Astrocyte (in vitro differentiated cells and primary cell): ENCODE measurements at regions not wholly inside any gene's neighbourhood (a gene's known extent, or its start where the extent isn't known, plus 50 kb on each side); places are given as distances from the start of the nearest gene placed in this dataset.
"Not testable (repeated sequence)": the region's sequence is repeated elsewhere in the genome, so short reads cannot be mapped to it uniquely, and the experiment has no call there.

ENCODE experiments used
- DNase-seq: peaks from one replicate; pipeline ENCODE4 v3.0.0-alpha.2; 2010; ENCODE audit warnings: low read depth
- FAIRE-seq: peaks from 2 replicates; lab custom pipeline; 2011; peaks lifted over from hg19 to GRCh38; lab: Jason Lieb, UNC
- H2AFZ ChIP-seq: 2 replicates; pipeline ENCODE4 v1.6.0; 2012; ENCODE audit warnings: low read depth, low read length, inconsistent platforms
- H3K27ac ChIP-seq: 2 replicates; pipeline ENCODE4 v1.5.1; 2011; ENCODE audit warnings: low read depth, low read length, inconsistent platforms
- H3K27me3 ChIP-seq: 2 replicates; pipeline ENCODE4 v1.6.0; 2011; ENCODE audit warnings: low read length, inconsistent platforms; ENCODE audit not compliant: insufficient read depth
- H3K36me3 ChIP-seq: 2 replicates; pipeline ENCODE4 v1.5.1; 2011; ENCODE audit warnings: low read length, inconsistent platforms; ENCODE audit not compliant: insufficient read depth
- H3K4me1 ChIP-seq: 2 replicates; pipeline ENCODE4 v1.5.1; 2011; ENCODE audit warnings: low read length, inconsistent platforms; ENCODE audit not compliant: insufficient read depth
- H3K4me2 ChIP-seq: 2 replicates; pipeline ENCODE4 v1.6.0; 2012; ENCODE audit warnings: low read length, inconsistent platforms
- H3K4me3 ChIP-seq: 2 replicates; pipeline ENCODE4 v1.5.1; 2011; ENCODE audit warnings: low read depth, mild to moderate bottlenecking, low read length, inconsistent platforms; ENCODE audit not compliant: insufficient read depth
- H3K79me2 ChIP-seq: 2 replicates; pipeline ENCODE4 v1.6.0; 2012; ENCODE audit warnings: mild to moderate bottlenecking, low read length, inconsistent platforms; ENCODE audit not compliant: insufficient read depth
- H3K9ac ChIP-seq: 2 replicates; pipeline ENCODE4 v1.6.0; 2012; ENCODE audit warnings: mild to moderate bottlenecking, low read length, inconsistent platforms
- H3K9me3 ChIP-seq: 2 replicates; pipeline ENCODE4 v1.5.1; 2012; ENCODE audit warnings: low read depth, mild to moderate bottlenecking, low read length, inconsistent platforms; ENCODE audit not compliant: insufficient read depth
- H4K20me1 ChIP-seq: 2 replicates; pipeline ENCODE4 v1.6.0; 2012; ENCODE audit warnings: low read length, inconsistent platforms; ENCODE audit not compliant: insufficient read depth
- H3K27ac Mint-ChIP-seq: one replicate; pipeline ENCODE4 v1.8.0; 2021; ENCODE audit warnings: mild to moderate bottlenecking, mixed read lengths; ENCODE audit not compliant: unreplicated experiment
- H3K27me3 Mint-ChIP-seq: one replicate; pipeline ENCODE4 v1.8.0; 2021; ENCODE audit warnings: low read depth, mixed read lengths; ENCODE audit not compliant: unreplicated experiment
- H3K36me3 Mint-ChIP-seq: one replicate; pipeline ENCODE4 v1.8.0; 2021; ENCODE audit warnings: low read depth, mixed read lengths; ENCODE audit not compliant: unreplicated experiment
- H3K4me1 Mint-ChIP-seq: one replicate; pipeline ENCODE4 v1.8.0; 2021; ENCODE audit warnings: low read depth, mixed read lengths; ENCODE audit not compliant: unreplicated experiment
- H3K4me3 Mint-ChIP-seq: one replicate; pipeline ENCODE4 v1.8.0; 2021; ENCODE audit warnings: mild to moderate bottlenecking, moderate library complexity, mixed read lengths; ENCODE audit not compliant: unreplicated experiment
- H3K9me3 Mint-ChIP-seq: one replicate; pipeline ENCODE4 v1.8.0; 2021; ENCODE audit warnings: mild to moderate bottlenecking, mixed read lengths; ENCODE audit not compliant: unreplicated experiment
- CTCF ChIP-seq: IDR thresholded peaks from 2 replicates; pipeline ENCODE4 v1.5.1; 2011; ENCODE audit warnings: low read depth, mild to moderate bottlenecking, inconsistent platforms, low read length, moderate library complexity; ENCODE audit not compliant: insufficient read depth
- EZH2 ChIP-seq: IDR thresholded peaks from 2 replicates; pipeline ENCODE4 v1.6.1; 2012; ENCODE audit warnings: mild to moderate bottlenecking, low read length, inconsistent platforms; ENCODE audit not compliant: insufficient read depth

GRCh38 chrX:63282828-63283227 is 68.3 kb downstream of the SPIN4 start:
- Mint-ChIP-seq H3K27me3 (no peaks in the 10 kb centered on the region), H3K36me3 (no peaks in the 10 kb centered on the region), H3K4me3 (no peak overlapping the region), H3K27ac (no peak overlapping the region), H3K9me3 (no peaks in the 10 kb centered on the region), H3K4me1 (no peaks in the 10 kb centered on the region)
- Histone ChIP-seq H3K4me1 (no peaks in the 10 kb centered on the region), H3K36me3 (no peaks in the 10 kb centered on the region), H3K4me3 (no peak overlapping the region), H3K4me2 (no peak overlapping the region), H4K20me1 (no peaks in the 10 kb centered on the region), H3K27ac (no peak overlapping the region), H3K27me3 (no peaks in the 10 kb centered on the region), H3K79me2 (no peaks in the 10 kb centered on the region), H3K9ac (no peak overlapping the region), H2AFZ (no peak overlapping the region), H3K9me3 (no peaks in the 10 kb centered on the region)
- FAIRE-seq = no peak
- no peak for DNase-seq
- no peak for TF ChIP-seq EZH2
- TF ChIP-seq CTCF = no peak

DNA sequence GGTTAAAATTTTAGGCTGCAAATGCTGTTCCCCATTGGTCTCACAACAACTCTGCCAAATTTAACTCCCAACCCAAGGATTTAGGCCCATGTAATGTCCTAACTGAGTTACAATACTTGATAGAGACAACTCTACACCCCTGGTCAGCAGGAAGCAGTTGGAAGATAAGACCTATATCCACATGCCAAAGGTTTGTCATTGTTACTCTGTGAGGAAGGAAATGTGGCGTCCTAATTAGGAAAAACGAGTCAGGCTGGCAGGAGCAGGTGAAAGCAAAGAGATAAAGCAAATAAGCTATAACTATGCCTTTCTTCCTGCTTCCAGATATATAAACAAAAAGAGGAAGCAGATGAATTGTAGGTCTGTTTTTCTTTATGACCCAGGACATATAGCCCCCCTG is 69.1 kb downstream of the SPIN4 start:
- no peak overlapping the region for H3K4me2 ChIP-seq
- no peaks in the 10 kb centered on the region for H3K79me2 ChIP-seq
- H3K27me3 Mint-ChIP-seq = no peaks in the 10 kb centered on the region
- H3K4me1 ChIP-seq = no peaks in the 10 kb centered on the region
- no peaks in the 10 kb centered on the region for H3K9me3 Mint-ChIP-seq
- H3K36me3 Mint-ChIP-seq = no peaks in the 10 kb centered on the region
- H3K9me3 ChIP-seq = no peaks in the 10 kb centered on the region
- no peaks in the 10 kb centered on the region for H3K4me1 Mint-ChIP-seq
- no peak overlapping the region for H3K4me3 ChIP-seq
- no peak overlapping the region for H2AFZ ChIP-seq
- DNase-seq (no peak), FAIRE-seq (no peak)
- no peak overlapping the region for H3K27ac Mint-ChIP-seq
- TF ChIP-seq CTCF = no peak
- no peak for TF ChIP-seq EZH2
- H3K36me3 ChIP-seq = no peaks in the 10 kb centered on the region
- no peak overlapping the region for H3K27ac ChIP-seq
- H3K27me3 ChIP-seq = no peaks in the 10 kb centered on the region
- no peak overlapping the region for H3K9ac ChIP-seq
- no peaks in the 10 kb centered on the region for H4K20me1 ChIP-seq
- no peak overlapping the region for H3K4me3 Mint-ChIP-seq

DNA sequence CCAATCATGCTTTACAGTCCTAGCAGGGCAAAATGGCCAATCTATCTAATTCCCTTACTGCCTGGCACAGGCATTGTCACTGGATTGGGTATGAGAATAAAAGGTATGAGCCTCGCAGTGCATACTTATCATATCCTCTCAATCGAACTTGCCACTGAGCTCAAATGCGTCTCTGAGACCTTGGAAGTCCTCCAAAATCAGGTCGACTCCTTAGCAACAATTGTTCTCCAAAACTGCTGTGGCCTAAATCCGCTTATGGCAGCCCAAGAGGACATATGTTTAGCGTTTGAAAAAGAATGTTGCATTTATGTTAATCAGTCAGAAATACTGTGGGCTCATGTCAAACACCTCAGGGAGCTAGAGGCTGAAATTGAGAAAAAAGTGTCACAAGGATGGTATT is 69.7 kb downstream of the SPIN4 start:
- H3K27ac ChIP-seq = no peak overlapping the region
- no peak for FAIRE-seq

GRCh38 chrX:63277394-63277793 is 73.7 kb downstream of the SPIN4 start:
- H3K4me3 Mint-ChIP-seq, H3K4me1 Mint-ChIP-seq, H3K36me3 ChIP-seq, H3K27me3 ChIP-seq, DNase-seq, H3K4me1 ChIP-seq, H3K79me2 ChIP-seq, H3K27me3 Mint-ChIP-seq, H3K4me2 ChIP-seq, H3K27ac Mint-ChIP-seq, H4K20me1 ChIP-seq, FAIRE-seq, H3K27ac ChIP-seq, H3K9me3 Mint-ChIP-seq, H3K36me3 Mint-ChIP-seq, H3K9me3 ChIP-seq, H3K4me3 ChIP-seq, H2AFZ ChIP-seq, H3K9ac ChIP-seq: not testable (repeated sequence)

More for the DNA sequence above, 69.7 kb downstream of the SPIN4 start:
- H3K4me1 ChIP-seq = no peaks in the 10 kb centered on the region
- H3K27me3 Mint-ChIP-seq = no peaks in the 10 kb centered on the region
- no peaks in the 10 kb centered on the region for H3K27me3 ChIP-seq
- no peaks in the 10 kb centered on the region for H3K4me1 Mint-ChIP-seq
- no peaks in the 10 kb centered on the region for H3K36me3 ChIP-seq
- no peak overlapping the region for H2AFZ ChIP-seq
- H3K4me3 ChIP-seq = no peak overlapping the region
- H3K4me3 Mint-ChIP-seq = no peak overlapping the region
- no peak overlapping the region for H3K4me2 ChIP-seq
- H3K9me3 ChIP-seq = no peaks in the 10 kb centered on the region
- H3K79me2 ChIP-seq = no peaks in the 10 kb centered on the region
- DNase-seq = no peak
- H3K9ac ChIP-seq = no peak overlapping the region
- no peak overlapping the region for H3K27ac Mint-ChIP-seq
- no peak for TF ChIP-seq CTCF
- no peak for TF ChIP-seq EZH2
- no peaks in the 10 kb centered on the region for H4K20me1 ChIP-seq
- no peaks in the 10 kb centered on the region for H3K36me3 Mint-ChIP-seq
- no peaks in the 10 kb centered on the region for H3K9me3 Mint-ChIP-seq
